RPMI8226 (cell line): ENCODE measurements at regions not wholly inside any gene's neighbourhood (a gene's known extent, or its start where the extent isn't known, plus 50 kb on each side); places are given as distances from the start of the nearest gene placed in this dataset.

Experiments used
- DNase-seq: peaks from one replicate; pipeline ENCODE4 v3.0.0-alpha.2; 2015

- DNase-seq = no peak
Measured at GRCh38 chr2:78034706-78035105, 512.5 kb upstream of the LRRTM4 start.

- DNase-seq = no peak
Measured at GRCh38 chr2:78035804-78036203, 513.6 kb upstream of the LRRTM4 start.

GRCh38 chr2:78051480-78051879 is 529.3 kb upstream of the LRRTM4 start:
- no peak for DNase-seq

DNA sequence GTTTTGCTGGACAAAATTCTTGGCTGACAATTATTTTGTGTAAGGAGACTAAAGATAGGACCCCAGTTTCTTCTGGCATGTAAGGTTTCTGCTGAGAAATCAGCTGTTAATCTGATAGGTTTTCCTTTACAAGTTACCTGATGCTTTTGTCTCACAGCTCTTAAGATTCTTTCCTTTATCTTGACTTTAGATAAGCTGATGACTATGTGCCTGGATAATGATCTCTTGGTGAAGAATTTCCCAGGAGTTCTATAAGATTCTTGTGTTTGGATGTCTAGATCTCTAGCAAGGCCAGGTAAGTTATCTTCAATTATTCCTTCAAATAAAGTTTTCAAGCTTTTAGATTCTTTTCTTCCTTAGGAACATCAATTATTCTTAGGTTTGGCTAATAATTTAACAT is 534.8 kb upstream of the LRRTM4 start:
- no peak for DNase-seq

GRCh38 chr2:78061301-78061700 is 539.1 kb upstream of the LRRTM4 start:
- DNase-seq = no peak

- DNase-seq = no peak
Measured at GRCh38 chr2:78061732-78062131, 539.6 kb upstream of the LRRTM4 start.

GRCh38 chr2:78063246-78064020 is 541.3 kb upstream of the LRRTM4 start:
- no peak for DNase-seq

DNA sequence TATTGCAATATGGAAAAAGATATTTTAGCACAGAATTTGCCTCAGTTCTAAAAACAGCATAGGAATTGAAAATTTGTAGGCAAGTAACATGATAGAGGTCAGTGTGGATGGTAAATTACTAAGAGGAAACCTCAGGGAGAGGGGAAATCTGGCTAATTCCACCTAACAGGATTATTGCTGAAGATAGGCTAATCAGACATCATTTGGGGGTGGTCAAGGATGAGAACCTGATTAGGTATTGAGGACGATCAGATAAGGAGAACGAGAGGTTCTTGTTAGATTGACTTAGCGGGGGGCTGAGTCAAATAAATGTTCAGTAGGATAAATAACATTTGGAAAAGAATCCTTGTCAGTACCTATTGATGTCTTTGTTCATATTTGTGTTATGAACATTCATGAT is 543.2 kb upstream of the LRRTM4 start:
- DNase-seq = no peak

- DNase-seq = no peak
Measured at GRCh38 chr2:78068808-78069207, 546.6 kb upstream of the LRRTM4 start.

DNA sequence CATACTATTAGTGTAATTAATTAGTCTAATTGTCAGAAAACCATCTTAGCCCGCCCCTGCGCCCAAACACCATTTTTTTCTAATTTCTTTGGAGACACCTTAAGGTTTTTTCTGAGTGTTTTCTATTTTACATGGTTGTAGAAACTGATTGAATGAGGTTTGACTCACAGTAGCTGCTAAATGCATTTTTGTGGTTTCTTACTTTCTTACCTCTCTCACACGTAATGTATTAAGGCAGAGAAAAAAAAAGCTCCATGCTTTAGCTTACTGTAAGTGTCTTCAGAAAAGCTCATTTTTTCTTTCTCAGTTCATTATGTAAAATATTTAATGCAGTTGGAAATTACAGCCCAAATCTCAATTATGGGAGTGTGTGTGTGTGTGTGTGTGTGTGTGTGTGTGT is 548.5 kb upstream of the LRRTM4 start:
- DNase-seq = no peak

GRCh38 chr2:78077633-78078032 is 555.5 kb upstream of the LRRTM4 start:
- DNase-seq = no peak

- no peak for DNase-seq
Measured at GRCh38 chr2:78082555-78082954, 560.4 kb upstream of the LRRTM4 start.

DNA sequence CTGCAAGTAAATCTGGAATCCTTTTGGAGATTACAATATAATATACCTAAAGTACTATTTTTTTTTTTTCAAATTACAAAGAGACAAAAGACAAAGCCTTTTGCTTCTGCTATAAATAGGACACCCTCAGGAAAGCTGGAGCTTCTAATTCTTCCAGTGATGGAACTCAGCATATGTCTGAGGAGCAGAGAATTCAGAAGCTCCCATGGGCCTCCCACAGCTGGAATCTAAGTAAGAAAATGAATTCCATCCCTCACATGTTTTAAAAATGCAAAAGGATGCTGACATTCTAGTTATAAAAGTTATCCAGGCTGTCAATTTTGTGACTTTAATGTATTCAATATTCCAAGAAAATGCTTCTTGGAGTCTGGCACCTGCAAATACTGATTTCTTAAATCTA is 571.3 kb upstream of the LRRTM4 start:
- DNase-seq = no peak

- DNase-seq = no peak
Measured at GRCh38 chr2:78109272-78109671, 587.1 kb upstream of the LRRTM4 start.

GRCh38 chr2:78115291-78115690 is 593.1 kb upstream of the LRRTM4 start:
- DNase-seq = no peak

DNA sequence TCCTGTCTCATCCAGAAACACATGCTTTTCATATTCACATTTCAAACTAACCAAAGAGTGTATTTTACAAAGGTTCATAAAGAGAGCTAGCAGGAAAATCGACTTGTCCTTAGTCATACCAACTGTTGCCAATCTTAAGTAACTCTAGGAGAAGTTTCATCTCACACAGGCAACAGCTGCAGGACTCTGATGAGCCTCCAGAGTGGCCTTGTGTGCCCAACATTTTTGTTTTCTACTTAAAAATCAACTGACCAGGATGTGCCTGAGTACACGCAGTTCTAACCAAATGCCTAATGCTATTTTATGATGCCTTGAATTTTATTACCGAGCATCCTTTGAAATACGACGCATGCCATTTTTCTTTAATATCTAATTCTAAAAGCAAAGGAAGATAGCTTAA is 595.9 kb upstream of the LRRTM4 start:
- DNase-seq = no peak

GRCh38 chr2:78120275-78120674 is 598.1 kb upstream of the LRRTM4 start:
- DNase-seq = no peak

DNA sequence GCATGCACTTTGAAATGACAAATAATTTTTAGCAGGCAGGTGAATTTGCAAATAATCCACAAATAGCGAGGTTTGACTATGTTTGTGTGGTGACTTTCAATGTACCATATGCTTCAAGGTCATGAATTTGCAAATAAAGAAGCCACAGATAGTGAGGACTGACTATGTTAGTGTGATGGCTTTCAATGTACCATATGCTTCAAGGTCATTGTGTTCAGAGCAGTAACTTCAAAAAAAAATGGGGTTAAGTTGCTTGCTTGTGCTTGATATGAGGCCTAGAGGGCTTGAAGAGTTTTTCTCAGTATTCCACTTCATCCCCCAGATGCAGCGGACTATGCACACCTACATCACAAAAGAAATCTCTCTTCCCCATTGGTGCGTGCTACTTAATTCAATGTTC is 602.9 kb upstream of the LRRTM4 start:
- DNase-seq = no peak

DNA sequence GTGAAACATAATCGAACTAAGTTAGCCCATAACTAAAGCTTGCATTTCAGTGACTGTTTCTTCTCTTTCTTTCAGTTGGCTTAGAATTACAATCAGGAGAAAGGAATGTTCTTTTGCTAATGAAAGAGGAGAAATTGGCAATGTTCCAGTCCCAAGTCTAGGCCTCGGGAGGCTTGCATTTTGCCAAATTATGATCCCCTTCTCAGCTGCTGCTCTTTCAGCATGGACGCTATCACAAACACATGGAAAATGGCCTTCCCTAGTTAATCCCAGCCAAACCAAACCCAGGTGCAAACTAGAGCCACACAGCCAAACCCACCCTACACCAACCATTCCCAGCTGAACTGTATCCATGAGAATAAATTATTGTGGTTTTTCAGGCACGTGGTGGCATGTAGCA is 605.2 kb upstream of the LRRTM4 start:
- DNase-seq = no peak

DNA sequence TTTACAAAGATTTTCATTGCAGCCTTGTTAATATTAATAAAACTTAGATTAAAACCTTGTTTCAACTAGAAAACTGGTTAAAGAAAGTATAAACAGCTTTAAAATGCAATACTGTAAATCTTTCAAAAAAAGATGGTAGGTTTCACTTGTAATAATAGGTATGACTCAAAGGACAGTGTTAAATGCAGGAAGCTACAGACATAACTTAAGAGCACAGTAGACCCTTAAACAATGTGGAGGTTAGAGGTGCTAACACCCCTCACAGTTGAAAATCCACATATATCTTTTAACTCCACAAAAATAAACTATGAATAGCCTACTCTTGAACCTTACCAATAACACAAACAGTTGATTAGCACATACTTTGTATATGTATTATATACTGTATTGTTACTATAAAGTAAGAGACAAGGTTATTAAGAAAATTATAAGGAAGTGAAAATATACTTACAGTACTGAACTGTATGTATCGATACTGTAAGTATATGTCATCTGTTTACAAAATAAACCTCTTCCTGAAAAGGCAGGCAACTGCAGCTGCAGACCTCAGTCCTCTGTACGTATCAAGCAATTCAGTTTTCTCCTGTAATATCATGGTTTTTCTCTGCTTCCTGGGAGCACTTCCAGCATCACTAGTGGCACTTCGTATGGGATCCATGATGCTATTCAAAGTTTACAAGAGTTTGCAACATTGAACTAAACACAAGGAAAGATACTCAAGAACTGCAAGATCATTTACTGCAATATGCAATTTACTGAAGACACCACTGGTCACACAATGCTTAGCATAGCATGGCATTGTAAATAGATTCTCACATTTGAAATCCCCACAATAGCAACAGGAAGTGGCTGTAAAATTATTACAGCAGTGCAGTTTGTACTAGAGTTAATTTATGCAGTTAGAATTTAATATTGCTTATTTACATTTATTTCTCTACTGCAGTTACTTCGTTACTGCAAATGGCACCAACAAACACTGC is 610.5 kb upstream of the LRRTM4 start:
- DNase-seq = no peak

- DNase-seq = no peak
Measured at GRCh38 chr2:78145395-78145996, 623.3 kb upstream of the LRRTM4 start.

GRCh38 chr2:78145997-78146722 is 624.0 kb upstream of the LRRTM4 start:
- no peak for DNase-seq

DNA sequence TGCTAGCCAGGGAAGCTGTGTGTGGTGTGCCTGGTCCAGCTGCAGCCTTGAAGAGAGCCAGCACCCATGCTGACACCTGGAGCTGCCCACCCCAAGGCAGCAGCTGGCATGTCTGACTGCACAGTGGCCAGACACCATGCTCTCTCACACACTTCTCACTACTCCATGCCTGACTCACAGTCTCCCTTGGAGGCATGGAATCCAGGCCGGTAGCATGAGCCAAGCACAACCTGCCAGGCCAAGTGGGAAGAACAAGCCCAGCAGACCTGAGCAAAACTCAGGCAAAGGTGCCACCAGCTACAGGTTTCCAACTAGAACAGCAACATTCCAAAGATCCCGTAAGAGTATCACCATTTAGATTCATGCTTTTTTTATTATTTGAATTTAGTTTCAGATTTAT is 625.3 kb upstream of the LRRTM4 start:
- DNase-seq = no peak
